ENCODE measurements at regions not wholly inside any gene's neighbourhood (a gene's known extent, or its start where the extent isn't known, plus 50 kb on each side); places are given as distances from the start of the nearest gene placed in this dataset.

GRCh38 chr2:118222672-118223421 lies 134.6 kb downstream of the INSIG2 start:
- Histone ChIP-seq H3K9me3 (ENCODE audit: low read depth) (no peaks in the 10 kb centered on the region), H3K36me3 (no peaks in the 10 kb centered on the region), H3K4me1 (ENCODE audit: low read depth) (peaks cover 9% of the 10 kb centered on the region), H3K4me3 (peak overlapping the region; percentile 28), H3K27ac (no peak overlapping the region), H3K27me3 (peaks cover 35% of the 10 kb centered on the region)
- peak in 1 of 2 donors; percentile 2 for DNase-seq (ENCODE audit: low read depth in 1 of 2, low spot score in 1 of 2)
- TF ChIP-seq CTCF (IDR thresholded peaks at IDR 0.05; ENCODE audit: low read depth, low read length): no peak

DNA sequence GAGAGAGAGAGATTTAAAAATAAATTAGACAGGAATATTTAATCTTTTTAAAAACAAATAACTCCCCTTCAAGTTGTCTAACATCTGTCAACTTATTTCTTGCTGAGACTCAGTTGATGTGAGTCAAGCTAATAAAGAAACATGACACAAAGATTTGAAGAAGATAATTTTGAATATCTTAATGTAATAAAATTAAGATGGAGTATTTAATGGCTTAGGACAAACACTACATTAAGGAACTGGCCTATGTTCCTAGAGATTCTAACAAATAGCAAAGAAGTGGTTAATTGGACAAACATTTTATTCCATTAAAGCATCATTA lies 134.0 kb downstream of the INSIG2 start:
- no peak for TF ChIP-seq CTCF (IDR thresholded peaks at IDR 0.05; ENCODE audit: low read depth, low read length)
- H3K4me1 ChIP-seq (ENCODE audit: low read depth): peaks cover 9% of the 10 kb centered on the region

GRCh38 chr2:118221536-118222272 lies 133.4 kb downstream of the INSIG2 start:
- DNase-seq (ENCODE audit: low read depth in 1 of 2, low spot score in 1 of 2): peak; percentile 83 to 85
- no peak overlapping the region for H3K4me3 ChIP-seq
- no peaks in the 10 kb centered on the region for H3K36me3 ChIP-seq
- H3K4me1 ChIP-seq (ENCODE audit: low read depth): peaks cover 9% of the 10 kb centered on the region
- TF ChIP-seq CTCF (IDR thresholded peaks at IDR 0.05; ENCODE audit: low read depth, low read length): peak; percentile 73
- peaks cover 35% of the 10 kb centered on the region for H3K27me3 ChIP-seq
- no peak overlapping the region for H3K27ac ChIP-seq
- H3K9me3 ChIP-seq (ENCODE audit: low read depth): no peaks in the 10 kb centered on the region

More for the DNA sequence above, 134.0 kb downstream of the INSIG2 start:
- Histone ChIP-seq H3K4me3 (no peak overlapping the region), H3K9me3 (ENCODE audit: low read depth) (no peaks in the 10 kb centered on the region), H3K27me3 (peaks cover 35% of the 10 kb centered on the region), H3K27ac (no peak overlapping the region), H3K36me3 (no peaks in the 10 kb centered on the region)
- no peak for DNase-seq (ENCODE audit: low read depth in 1 of 2, low spot score in 1 of 2)

GRCh38 chr2:118219611-118220010 lies 131.3 kb downstream of the INSIG2 start:
- H3K27ac ChIP-seq: no peak overlapping the region
- H3K36me3 ChIP-seq: no peaks in the 10 kb centered on the region
- peaks cover 9% of the 10 kb centered on the region for H3K4me1 ChIP-seq (ENCODE audit: low read depth)
- no peak overlapping the region for H3K4me3 ChIP-seq
- DNase-seq (ENCODE audit: low read depth in 1 of 2, low spot score in 1 of 2): no peak
- no peak for TF ChIP-seq CTCF (IDR thresholded peaks at IDR 0.05; ENCODE audit: low read depth, low read length)
- H3K27me3 ChIP-seq: peaks cover 22% of the 10 kb centered on the region
- no peaks in the 10 kb centered on the region for H3K9me3 ChIP-seq (ENCODE audit: low read depth)

DNA sequence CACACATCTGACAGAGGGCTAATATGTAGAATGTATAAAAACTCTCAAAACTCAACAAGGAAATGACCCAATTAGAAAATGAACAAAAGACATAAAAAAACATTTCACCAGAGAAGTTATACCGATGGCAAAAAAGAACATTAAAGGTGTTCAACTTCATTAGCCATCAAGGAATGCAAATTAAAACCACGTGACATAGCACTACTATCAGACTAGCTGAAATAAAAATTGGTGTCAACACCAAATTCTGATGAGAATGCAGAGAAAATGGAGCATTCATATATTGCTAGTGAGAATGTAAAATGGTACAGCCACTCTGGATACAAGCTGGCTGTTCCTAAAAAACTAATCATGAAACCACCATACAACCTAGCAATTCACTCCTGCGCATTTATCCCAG lies 128.0 kb downstream of the INSIG2 start:
- H3K27ac ChIP-seq: no peak overlapping the region
- no peaks in the 10 kb centered on the region for H3K4me1 ChIP-seq (ENCODE audit: low read depth)
- no peak for TF ChIP-seq CTCF (IDR thresholded peaks at IDR 0.05; ENCODE audit: low read depth, low read length)

More for the DNA sequence above, 128.0 kb downstream of the INSIG2 start:
- no peak for DNase-seq (ENCODE audit: low read depth in 1 of 2, low spot score in 1 of 2)
- Histone ChIP-seq H3K4me3 (no peak overlapping the region), H3K9me3 (ENCODE audit: low read depth) (no peaks in the 10 kb centered on the region), H3K36me3 (no peaks in the 10 kb centered on the region), H3K27me3 (no peaks in the 10 kb centered on the region)
